ENCODE measurements at regions not wholly inside any gene's neighbourhood (a gene's known extent, or its start where the extent isn't known, plus 50 kb on each side); places are given as distances from the start of the nearest gene placed in this dataset.

GRCh38 chr13:105442949-105443699, 1092.3 kb downstream of the EFNB2 start:
- Histone ChIP-seq H3K4me1 (ENCODE audit: insufficient read depth) (no peaks in the 10 kb centered on the region), H3K27me3 (ENCODE audit: insufficient read depth) (no peaks in the 10 kb centered on the region), H2AFZ (no peak overlapping the region), H3K4me2 (no peak overlapping the region), H3K79me2 (replicated peaks; ENCODE audit: insufficient read depth) (no peaks in the 10 kb centered on the region), H3K27ac (ENCODE audit: low read depth) (no peak overlapping the region), H4K20me1 (replicated peaks; ENCODE audit: insufficient read depth) (no peaks in the 10 kb centered on the region), H3K4me3 (no peak overlapping the region), H3K9me2 (ENCODE audit: insufficient read depth) (no peaks in the 10 kb centered on the region), H3F3A (replicated peaks; ENCODE audit: low read depth) (no peaks in the 10 kb centered on the region), H3K36me3 (ENCODE audit: insufficient read depth) (no peaks in the 10 kb centered on the region)
- Mint-ChIP-seq H3K9me3 (no peaks in the 10 kb centered on the region), H3K27me3 (ENCODE audit: insufficient read depth, low read depth, poor library complexity) (no peaks in the 10 kb centered on the region), H3K4me3 (no peak overlapping the region), H3K27ac (no peak overlapping the region), H3K36me3 (ENCODE audit: low read depth) (no peaks in the 10 kb centered on the region), H3K4me1 (no peaks in the 10 kb centered on the region)
- no peak for DNase-seq (ENCODE audit: low spot score)
- TF ChIP-seq POLR2AphosphoS5 (IDR thresholded peaks at IDR 0.05; ENCODE audit: low read depth) (no peak), JUNB (IDR thresholded peaks at IDR 0.05; ENCODE audit: unreplicated experiment) (no peak)
- ATAC-seq = no peak

DNA sequence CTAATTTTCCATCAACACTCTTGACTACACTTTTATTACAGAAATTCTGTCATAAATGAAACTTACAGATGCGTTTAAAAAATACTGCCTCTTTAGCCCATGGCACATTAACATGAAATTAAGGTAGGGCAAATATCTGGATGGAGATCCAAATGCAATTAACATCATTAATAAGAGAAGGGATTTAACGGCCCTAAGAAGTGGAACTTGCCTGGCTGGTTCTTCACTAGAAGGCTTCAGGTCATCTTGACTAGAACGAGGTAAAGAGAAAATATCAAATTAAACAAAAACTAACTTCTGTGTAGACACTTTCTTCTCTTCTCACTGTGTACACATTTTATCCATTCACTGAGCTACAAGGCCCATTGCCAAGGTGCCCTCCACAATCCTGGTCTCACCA, 1093.4 kb downstream of the EFNB2 start:
- Histone ChIP-seq H3K27ac (ENCODE audit: low read depth) (no peak overlapping the region), H4K20me1 (replicated peaks; ENCODE audit: insufficient read depth) (no peaks in the 10 kb centered on the region)
- TF ChIP-seq, protein P1, sequence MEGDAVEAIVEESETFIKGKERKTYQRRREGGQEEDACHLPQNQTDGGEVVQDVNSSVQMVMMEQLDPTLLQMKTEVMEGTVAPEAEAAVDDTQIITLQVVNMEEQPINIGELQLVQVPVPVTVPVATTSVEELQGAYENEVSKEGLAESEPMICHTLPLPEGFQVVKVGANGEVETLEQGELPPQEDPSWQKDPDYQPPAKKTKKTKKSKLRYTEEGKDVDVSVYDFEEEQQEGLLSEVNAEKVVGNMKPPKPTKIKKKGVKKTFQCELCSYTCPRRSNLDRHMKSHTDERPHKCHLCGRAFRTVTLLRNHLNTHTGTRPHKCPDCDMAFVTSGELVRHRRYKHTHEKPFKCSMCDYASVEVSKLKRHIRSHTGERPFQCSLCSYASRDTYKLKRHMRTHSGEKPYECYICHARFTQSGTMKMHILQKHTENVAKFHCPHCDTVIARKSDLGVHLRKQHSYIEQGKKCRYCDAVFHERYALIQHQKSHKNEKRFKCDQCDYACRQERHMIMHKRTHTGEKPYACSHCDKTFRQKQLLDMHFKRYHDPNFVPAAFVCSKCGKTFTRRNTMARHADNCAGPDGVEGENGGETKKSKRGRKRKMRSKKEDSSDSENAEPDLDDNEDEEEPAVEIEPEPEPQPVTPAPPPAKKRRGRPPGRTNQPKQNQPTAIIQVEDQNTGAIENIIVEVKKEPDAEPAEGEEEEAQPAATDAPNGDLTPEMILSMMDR (conservative IDR thresholded peaks at IDR 0.05; ENCODE audit: low read depth in 2 of 2) = no peak
- no peak for TF ChIP-seq EZH2phosphoT487 (IDR thresholded peaks at IDR 0.05; ENCODE audit: unreplicated experiment)
- TF ChIP-seq REST (IDR thresholded peaks at IDR 0.05; ENCODE audit: unreplicated experiment) = no peak
- TF ChIP-seq NANOG (IDR thresholded peaks at IDR 0.05; ENCODE audit: borderline replicate concordance) = no peak
- TF ChIP-seq CREB1 (CRISPR knock-in tag; IDR thresholded peaks at IDR 0.05; ENCODE audit: low read depth) = no peak
- no peak for TF ChIP-seq JUNB (IDR thresholded peaks at IDR 0.05; ENCODE audit: unreplicated experiment)
- no peak for TF ChIP-seq POLR2AphosphoS5 (IDR thresholded peaks at IDR 0.05; ENCODE audit: low read depth)
- TF ChIP-seq, protein P2, sequence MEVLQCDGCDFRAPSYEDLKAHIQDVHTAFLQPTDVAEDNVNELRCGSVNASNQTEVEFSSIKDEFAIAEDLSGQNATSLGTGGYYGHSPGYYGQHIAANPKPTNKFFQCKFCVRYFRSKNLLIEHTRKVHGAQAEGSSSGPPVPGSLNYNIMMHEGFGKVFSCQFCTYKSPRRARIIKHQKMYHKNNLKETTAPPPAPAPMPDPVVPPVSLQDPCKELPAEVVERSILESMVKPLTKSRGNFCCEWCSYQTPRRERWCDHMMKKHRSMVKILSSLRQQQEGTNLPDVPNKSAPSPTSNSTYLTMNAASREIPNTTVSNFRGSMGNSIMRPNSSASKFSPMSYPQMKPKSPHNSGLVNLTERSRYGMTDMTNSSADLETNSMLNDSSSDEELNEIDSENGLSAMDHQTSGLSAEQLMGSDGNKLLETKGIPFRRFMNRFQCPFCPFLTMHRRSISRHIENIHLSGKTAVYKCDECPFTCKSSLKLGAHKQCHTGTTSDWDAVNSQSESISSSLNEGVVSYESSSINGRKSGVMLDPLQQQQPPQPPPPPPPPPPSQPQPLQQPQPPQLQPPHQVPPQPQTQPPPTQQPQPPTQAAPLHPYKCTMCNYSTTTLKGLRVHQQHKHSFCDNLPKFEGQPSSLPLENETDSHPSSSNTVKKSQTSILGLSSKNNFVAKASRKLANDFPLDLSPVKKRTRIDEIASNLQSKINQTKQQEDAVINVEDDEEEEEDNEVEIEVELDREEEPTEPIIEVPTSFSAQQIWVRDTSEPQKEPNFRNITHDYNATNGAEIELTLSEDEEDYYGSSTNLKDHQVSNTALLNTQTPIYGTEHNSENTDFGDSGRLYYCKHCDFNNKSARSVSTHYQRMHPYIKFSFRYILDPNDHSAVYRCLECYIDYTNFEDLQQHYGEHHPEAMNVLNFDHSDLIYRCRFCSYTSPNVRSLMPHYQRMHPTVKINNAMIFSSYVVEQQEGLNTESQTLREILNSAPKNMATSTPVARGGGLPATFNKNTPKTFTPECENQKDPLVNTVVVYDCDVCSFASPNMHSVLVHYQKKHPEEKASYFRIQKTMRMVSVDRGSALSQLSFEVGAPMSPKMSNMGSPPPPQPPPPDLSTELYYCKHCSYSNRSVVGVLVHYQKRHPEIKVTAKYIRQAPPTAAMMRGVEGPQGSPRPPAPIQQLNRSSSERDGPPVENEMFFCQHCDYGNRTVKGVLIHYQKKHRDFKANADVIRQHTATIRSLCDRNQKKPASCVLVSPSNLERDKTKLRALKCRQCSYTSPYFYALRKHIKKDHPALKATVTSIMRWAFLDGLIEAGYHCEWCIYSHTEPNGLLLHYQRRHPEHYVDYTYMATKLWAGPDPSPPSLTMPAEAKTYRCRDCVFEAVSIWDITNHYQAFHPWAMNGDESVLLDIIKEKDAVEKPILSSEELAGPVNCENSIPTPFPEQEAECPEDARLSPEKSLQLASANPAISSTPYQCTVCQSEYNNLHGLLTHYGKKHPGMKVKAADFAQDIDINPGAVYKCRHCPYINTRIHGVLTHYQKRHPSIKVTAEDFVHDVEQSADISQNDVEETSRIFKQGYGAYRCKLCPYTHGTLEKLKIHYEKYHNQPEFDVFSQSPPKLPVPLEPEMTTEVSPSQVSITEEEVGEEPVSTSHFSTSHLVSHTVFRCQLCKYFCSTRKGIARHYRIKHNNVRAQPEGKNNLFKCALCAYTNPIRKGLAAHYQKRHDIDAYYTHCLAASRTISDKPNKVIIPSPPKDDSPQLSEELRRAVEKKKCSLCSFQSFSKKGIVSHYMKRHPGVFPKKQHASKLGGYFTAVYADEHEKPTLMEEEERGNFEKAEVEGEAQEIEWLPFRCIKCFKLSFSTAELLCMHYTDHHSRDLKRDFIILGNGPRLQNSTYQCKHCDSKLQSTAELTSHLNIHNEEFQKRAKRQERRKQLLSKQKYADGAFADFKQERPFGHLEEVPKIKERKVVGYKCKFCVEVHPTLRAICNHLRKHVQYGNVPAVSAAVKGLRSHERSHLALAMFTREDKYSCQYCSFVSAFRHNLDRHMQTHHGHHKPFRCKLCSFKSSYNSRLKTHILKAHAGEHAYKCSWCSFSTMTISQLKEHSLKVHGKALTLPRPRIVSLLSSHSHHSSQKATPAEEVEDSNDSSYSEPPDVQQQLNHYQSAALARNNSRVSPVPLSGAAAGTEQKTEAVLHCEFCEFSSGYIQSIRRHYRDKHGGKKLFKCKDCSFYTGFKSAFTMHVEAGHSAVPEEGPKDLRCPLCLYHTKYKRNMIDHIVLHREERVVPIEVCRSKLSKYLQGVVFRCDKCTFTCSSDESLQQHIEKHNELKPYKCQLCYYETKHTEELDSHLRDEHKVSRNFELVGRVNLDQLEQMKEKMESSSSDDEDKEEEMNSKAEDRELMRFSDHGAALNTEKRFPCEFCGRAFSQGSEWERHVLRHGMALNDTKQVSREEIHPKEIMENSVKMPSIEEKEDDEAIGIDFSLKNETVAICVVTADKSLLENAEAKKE (CRISPR knock-in tag; IDR thresholded peaks at IDR 0.05) = no peak

More for the DNA sequence above, 1093.4 kb downstream of the EFNB2 start:
- no peak overlapping the region for H3K4me2 ChIP-seq
- H3K27me3 Mint-ChIP-seq (ENCODE audit: insufficient read depth, low read depth, poor library complexity) = no peaks in the 10 kb centered on the region
- H3K36me3 ChIP-seq (ENCODE audit: insufficient read depth) = no peaks in the 10 kb centered on the region
- H3K79me2 ChIP-seq (replicated peaks; ENCODE audit: insufficient read depth) = no peaks in the 10 kb centered on the region
- H3K36me3 Mint-ChIP-seq (ENCODE audit: low read depth) = no peaks in the 10 kb centered on the region
- H3K27ac Mint-ChIP-seq = no peak overlapping the region
- no peaks in the 10 kb centered on the region for H3K9me2 ChIP-seq (ENCODE audit: insufficient read depth)
- ATAC-seq = no peak
- H3K4me1 ChIP-seq (ENCODE audit: insufficient read depth) = peaks cover 6% of the 10 kb centered on the region; the same call in 1 of the 2 replicates
- H3F3A ChIP-seq (replicated peaks; ENCODE audit: low read depth) = no peaks in the 10 kb centered on the region
- H3K4me3 Mint-ChIP-seq = no peak overlapping the region
- no peaks in the 10 kb centered on the region for H3K27me3 ChIP-seq (ENCODE audit: insufficient read depth)
- DNase-seq (ENCODE audit: low spot score) = no peak
- H2AFZ ChIP-seq = no peak overlapping the region
- H3K4me3 ChIP-seq = no peak overlapping the region
- H3K4me1 Mint-ChIP-seq = peaks cover 2% of the 10 kb centered on the region; the same call in 2 of the 3 replicates
- no peaks in the 10 kb centered on the region for H3K9me3 Mint-ChIP-seq

All from GM23338 (cell line).